ENCODE measurements at regions not wholly inside any gene's neighbourhood (a gene's known extent, or its start where the extent isn't known, plus 50 kb on each side); places are given as distances from the start of the nearest gene placed in this dataset.

DNA sequence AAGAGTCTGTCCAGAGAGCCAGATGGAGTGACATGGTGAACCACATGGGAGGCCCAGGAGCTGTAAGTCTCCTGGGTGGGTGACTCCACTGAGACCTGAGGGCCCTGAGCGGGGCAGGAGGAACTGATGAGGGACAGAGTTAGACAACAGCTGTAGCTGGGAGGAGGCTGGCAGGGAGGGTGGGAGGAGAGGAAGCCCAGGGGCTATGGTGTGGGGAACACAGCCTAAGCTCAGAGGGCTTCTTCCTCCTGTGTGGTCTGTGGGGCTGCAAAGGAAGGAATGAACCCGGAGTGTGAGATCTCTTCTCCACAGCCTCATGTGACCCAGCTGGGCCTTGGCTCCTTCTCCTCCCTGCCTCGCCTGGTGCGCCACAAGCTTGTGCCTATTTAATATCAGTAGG lies 395.6 kb upstream of the HS6ST1 start:
- Histone ChIP-seq H3K4me1 (no peaks in the 10 kb centered on the region), H3K4me3 (no peak overlapping the region), H3K27me3 (no peaks in the 10 kb centered on the region), H3K36me3 (no peaks in the 10 kb centered on the region), H3K9me3 (no peaks in the 10 kb centered on the region), H3K27ac (no peak overlapping the region)
- no peak for TF ChIP-seq CTCF (IDR thresholded peaks at IDR 0.05)
- intact Hi-C loops (cut with DNase I) = no loop called here
- no peak for DNase-seq (ENCODE audit: low spot score in 2 of 2)

- Histone ChIP-seq H3K27ac (no peak overlapping the region), H3K9me3 (no peaks in the 10 kb centered on the region), H3K27me3 (no peaks in the 10 kb centered on the region), H3K4me1 (no peaks in the 10 kb centered on the region), H3K4me3 (no peak overlapping the region), H3K36me3 (no peaks in the 10 kb centered on the region)
- TF ChIP-seq CTCF (IDR thresholded peaks at IDR 0.05) = no peak
- no peak for DNase-seq (ENCODE audit: low spot score in 2 of 2)
- intact Hi-C loops (cut with DNase I) = no loop called here
These were observed 396.2 kb upstream of the HS6ST1 start for GRCh38 chr2:128714851-128715312.

DNA sequence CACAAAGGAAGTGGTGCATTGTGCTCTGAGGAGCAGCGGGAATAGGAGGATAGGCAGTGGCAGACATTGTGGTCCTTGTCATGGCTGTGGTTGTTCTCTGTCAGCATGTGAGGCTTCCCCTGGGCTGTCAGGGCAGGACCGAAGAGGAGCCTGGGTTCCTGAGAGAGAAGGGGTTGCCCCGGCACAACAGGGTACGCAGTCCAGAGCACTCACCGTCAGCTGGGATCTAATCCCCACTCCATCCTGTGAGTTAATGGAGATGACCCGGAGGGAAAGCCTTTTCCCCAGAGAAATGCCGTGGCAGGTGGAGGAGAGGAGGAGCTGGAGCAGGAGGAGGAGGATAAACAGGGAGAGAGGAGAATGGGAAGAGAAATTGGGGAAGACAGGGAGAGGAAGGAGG lies 396.7 kb upstream of the HS6ST1 start:
- H3K36me3 ChIP-seq = no peaks in the 10 kb centered on the region
- H3K9me3 ChIP-seq = no peaks in the 10 kb centered on the region
- no peak for DNase-seq (ENCODE audit: low spot score in 2 of 2)
- H3K4me3 ChIP-seq = no peak overlapping the region
- no peaks in the 10 kb centered on the region for H3K27me3 ChIP-seq
- H3K4me1 ChIP-seq = no peaks in the 10 kb centered on the region
- intact Hi-C loops (cut with DNase I) = no loop called here
- H3K27ac ChIP-seq = no peak overlapping the region
- no peak for TF ChIP-seq CTCF (IDR thresholded peaks at IDR 0.05)

DNA sequence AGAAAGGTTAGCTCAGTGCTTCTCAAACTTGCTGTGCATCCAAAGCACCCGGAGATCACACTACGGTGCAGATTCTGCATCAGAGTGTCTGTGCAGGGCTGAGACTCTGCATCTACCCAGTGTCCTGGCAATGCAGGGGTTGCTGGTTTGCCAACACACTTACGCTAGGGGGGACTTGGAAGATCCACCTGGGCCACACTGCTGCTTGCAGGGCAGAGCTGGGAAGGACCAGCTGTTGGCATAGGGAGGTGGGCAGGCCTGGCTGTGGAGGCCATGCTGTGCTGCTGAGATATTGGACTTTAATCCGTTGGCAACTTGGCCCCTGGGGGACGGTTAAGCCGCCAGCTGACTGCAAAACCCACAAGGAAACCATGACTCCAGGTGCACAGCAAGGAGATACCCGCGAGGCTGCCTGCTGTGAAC lies 397.6 kb upstream of the HS6ST1 start:
- no peak overlapping the region for H3K27ac ChIP-seq
- H3K4me3 ChIP-seq = no peak overlapping the region
- DNase-seq (ENCODE audit: low spot score in 2 of 2) = no peak
- H3K36me3 ChIP-seq = no peaks in the 10 kb centered on the region
- no peaks in the 10 kb centered on the region for H3K27me3 ChIP-seq
- intact Hi-C loops (cut with DNase I) = no loop called here
- no peak for TF ChIP-seq CTCF (IDR thresholded peaks at IDR 0.05)
- H3K9me3 ChIP-seq = no peaks in the 10 kb centered on the region
- no peaks in the 10 kb centered on the region for H3K4me1 ChIP-seq

DNA sequence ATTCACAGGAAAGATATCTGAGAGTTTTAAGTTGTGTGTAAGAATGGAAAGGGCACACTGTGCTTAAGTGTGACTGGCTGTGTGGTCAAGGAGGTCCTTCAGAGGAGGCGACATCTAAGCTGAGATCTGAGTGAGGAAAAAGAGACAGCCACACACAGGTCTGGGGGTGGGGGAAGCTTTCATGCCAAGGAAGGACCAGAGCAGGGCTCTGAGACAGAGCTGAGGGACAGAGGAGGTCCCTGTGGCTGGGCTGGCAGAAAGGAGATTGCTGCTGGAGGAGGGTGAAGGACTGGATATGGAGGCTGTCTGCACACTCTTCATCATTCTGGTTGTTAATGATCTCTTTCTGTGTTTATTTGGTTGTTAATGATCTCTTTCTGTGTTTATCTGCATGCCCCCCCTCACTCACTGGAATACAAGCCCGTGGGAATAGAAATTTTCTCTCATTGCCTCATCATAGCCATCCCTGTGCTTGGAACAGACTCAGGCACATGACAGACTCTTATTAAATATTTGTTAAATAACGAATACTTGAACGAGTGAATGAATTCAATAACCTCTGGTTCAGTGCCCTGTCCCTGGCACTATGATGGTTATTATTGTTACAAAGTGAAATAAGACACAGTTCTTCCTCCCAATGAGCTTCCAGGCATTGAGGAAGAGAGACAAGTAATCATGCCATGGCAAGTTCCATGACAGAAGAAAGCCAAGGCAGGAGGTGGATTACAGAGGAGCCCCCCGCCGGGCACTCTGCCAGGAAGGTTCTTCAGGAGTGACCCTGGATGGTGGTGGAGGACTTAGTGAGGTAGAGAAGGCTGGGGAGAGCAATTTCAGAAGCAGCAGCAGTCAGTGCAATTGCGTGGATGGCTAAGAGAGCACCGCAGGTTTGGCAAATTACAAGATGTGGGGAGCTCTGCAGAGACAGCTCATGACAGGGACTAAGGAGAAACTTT lies 399.4 kb upstream of the HS6ST1 start:
- no peak for TF ChIP-seq CTCF (IDR thresholded peaks at IDR 0.05)
- Histone ChIP-seq H3K27me3 (no peaks in the 10 kb centered on the region), H3K9me3 (no peaks in the 10 kb centered on the region), H3K27ac (no peak overlapping the region), H3K4me1 (no peaks in the 10 kb centered on the region), H3K4me3 (no peak overlapping the region), H3K36me3 (no peaks in the 10 kb centered on the region)
- intact Hi-C loops (cut with DNase I) = no loop called here
- DNase-seq (ENCODE audit: low spot score in 2 of 2) = no peak
